ENCODE measurements at regions not wholly inside any gene's neighbourhood (a gene's known extent, or its start where the extent isn't known, plus 50 kb on each side); places are given as distances from the start of the nearest gene placed in this dataset.

- TF ChIP-seq TAF1 (IDR thresholded peaks at IDR 0.05; ENCODE audit: borderline replicate concordance, low read depth, low read length): no peak
- no peak for TF ChIP-seq POLR2AphosphoS5 (IDR thresholded peaks at IDR 0.05; ENCODE audit: low read depth, low read length)
- no peak for TF ChIP-seq POLR2A (IDR thresholded peaks at IDR 0.05; ENCODE audit: low read depth, low read length)
These were observed 486.4 kb upstream of the ZNF608 start for GRCh38 chr5:125232779-125233230.

All from GM12892 (cell line).